IMR-90 (cell line): ENCODE measurements at regions not wholly inside any gene's neighbourhood (a gene's known extent, or its start where the extent isn't known, plus 50 kb on each side); places are given as distances from the start of the nearest gene placed in this dataset.

Experiments
- ATAC-seq: fragments of 200-7000 bp; cut with Tn5 transposase; 2 replicates; pipeline ENCODE4 v1.9.1; 2020; ENCODE audit warnings: low read depth, mild to moderate bottlenecking, moderate library complexity
- BruUV-seq: library from RNA; stranded (reverse); fragments of 400-500 nt; replicated peaks from 2 replicates; lab custom pipeline; 2021; lab: Mats Ljungman, UMichigan
- CTCF ChIA-PET: fragments of 300-600 bp; formaldehyde crosslinking; extraction: SDS; loops from one replicate; lab custom pipeline; 2021; ENCODE audit warnings: antibody characterized with exemption; lab: Yijun Ruan, JAX
- POLR2A ChIA-PET: fragments of 300-600 bp; sonication (Branson Sonifier 250); formaldehyde crosslinking; loops from one replicate; lab custom pipeline; 2022; ENCODE audit warnings: antibody characterized with exemption; ENCODE audit not compliant: unreplicated experiment; lab: Charles Lee
- DNase-seq: peaks from one replicate; pipeline ENCODE4 v3.0.0; 2013
- H2AFZ ChIP-seq: replicated peaks from 2 replicates; pipeline ENCODE3; 2013; ENCODE audit warnings: low read length, mild to moderate bottlenecking; ENCODE audit not compliant: poor library complexity
- H2AK5ac ChIP-seq: 2 replicates; pipeline ENCODE4 v1.6.1; 2013; ENCODE audit warnings: low read depth, low read length, inconsistent platforms
- H2AK9ac ChIP-seq: replicated peaks from 2 replicates; pipeline ENCODE3; 2013; ENCODE audit warnings: mild to moderate bottlenecking, low read depth, low read length, moderate library complexity; ENCODE audit not compliant: poor library complexity
- H2BK120ac ChIP-seq: 2 replicates; pipeline ENCODE4 v1.6.1; 2013; ENCODE audit warnings: low read depth, low read length, inconsistent platforms
- H2BK15ac ChIP-seq: 3 replicates; pipeline ENCODE4 v1.6.1; 2013; ENCODE audit warnings: low read depth, low read length, inconsistent platforms
- H2BK20ac ChIP-seq: 2 replicates; pipeline ENCODE4 v1.6.1; 2013; ENCODE audit warnings: low read depth, mild to moderate bottlenecking, inconsistent platforms, low read length, moderate library complexity
- H2BK5ac ChIP-seq: 2 replicates; pipeline ENCODE4 v1.6.1; 2013; ENCODE audit warnings: mild to moderate bottlenecking, low read depth, low read length, inconsistent platforms; ENCODE audit not compliant: poor library complexity, severe bottlenecking
- H3K14ac ChIP-seq: replicated peaks from 2 replicates; pipeline ENCODE4 v1.6.1; 2013; ENCODE audit warnings: low read depth, low read length, inconsistent platforms
- H3K18ac ChIP-seq: 2 replicates; pipeline ENCODE4 v1.6.1; 2013; ENCODE audit warnings: low read depth, low read length, control low read depth
- H3K23ac ChIP-seq: 2 replicates; pipeline ENCODE4 v1.6.1; 2013; ENCODE audit warnings: low read depth, low read length, inconsistent platforms
- H3K27ac ChIP-seq: 2 replicates; pipeline ENCODE4 v1.5.1; 2013; ENCODE audit warnings: mild to moderate bottlenecking, control low read depth, low read length; ENCODE audit not compliant: insufficient read depth
- H3K27me3 ChIP-seq: 2 replicates; pipeline ENCODE4 v1.6.1; 2013; ENCODE audit warnings: low read length; ENCODE audit not compliant: control insufficient read depth, insufficient read depth
- H3K36me3 ChIP-seq: 2 replicates; pipeline ENCODE4 v1.6.1; 2013; ENCODE audit warnings: low read length, mixed read lengths; ENCODE audit not compliant: control insufficient read depth, insufficient read depth
- H3K4ac ChIP-seq: 2 replicates; pipeline ENCODE4 v1.6.1; 2013; ENCODE audit warnings: low read depth, low read length, inconsistent platforms
- H3K4me1 ChIP-seq: 2 replicates; pipeline ENCODE4 v1.6.1; 2013; ENCODE audit warnings: low read length, mixed read lengths; ENCODE audit not compliant: control insufficient read depth, insufficient read depth
- H3K4me2 ChIP-seq: 2 replicates; pipeline ENCODE4 v1.6.1; 2013; ENCODE audit warnings: low read depth, mild to moderate bottlenecking, control low read depth, low read length, moderate library complexity
- H3K4me3 ChIP-seq: 2 replicates; pipeline ENCODE4 v1.5.1; 2013; ENCODE audit warnings: low read depth, mild to moderate bottlenecking, control low read depth, low read length, moderate library complexity; ENCODE audit not compliant: insufficient read depth
- H3K56ac ChIP-seq: 2 replicates; pipeline ENCODE4 v1.6.1; 2013; ENCODE audit warnings: low read length, inconsistent platforms; ENCODE audit not compliant: insufficient read depth; ENCODE audit errors: extremely low read depth
- H3K79me1 ChIP-seq, 2 experiments: 2 replicates each; pipeline ENCODE4 v1.6.1; 2013; ENCODE audit warnings: low read length in 2 of 2, inconsistent platforms in 1 of 2, low read depth in 1 of 2
- H3K9ac ChIP-seq: 2 replicates; pipeline ENCODE4 v1.6.1; 2013; ENCODE audit warnings: low read depth, low read length, control low read depth
- H3K9me1 ChIP-seq: 2 replicates; pipeline ENCODE4 v1.6.1; 2013; ENCODE audit warnings: low read length, inconsistent platforms; ENCODE audit not compliant: insufficient read depth
- H3K9me3 ChIP-seq: 2 replicates; pipeline ENCODE4 v1.6.1; 2013; ENCODE audit warnings: low read length; ENCODE audit not compliant: control insufficient read depth, insufficient read depth
- H4K20me1 ChIP-seq: 2 replicates; pipeline ENCODE4 v1.6.1; 2013; ENCODE audit warnings: low read length, inconsistent platforms; ENCODE audit not compliant: insufficient read depth
- H4K5ac ChIP-seq: 2 replicates; pipeline ENCODE4 v1.6.1; 2013; ENCODE audit warnings: mild to moderate bottlenecking, low read depth, low read length, control low read depth
- H4K8ac ChIP-seq, 2 experiments: 2 replicates each; pipeline ENCODE4 v1.6.1; 2013; ENCODE audit warnings: low read depth in 2 of 2, low read length in 2 of 2, control low read depth in 1 of 2, inconsistent platforms in 1 of 2
- H4K91ac ChIP-seq: 2 replicates; pipeline ENCODE4 v1.6.1; 2013; ENCODE audit warnings: low read depth, low read length, inconsistent platforms; ENCODE audit not compliant: insufficient read depth
- CEBPB ChIP-seq: IDR thresholded peaks from 2 replicates; pipeline ENCODE4 v1.6.1; 2012; ENCODE audit warnings: low read depth, low read length, improper control_type of control experiment
- WGBS, 2 experiments: methylation state at CpG; one replicate each; pipeline versions ENCODE4 v1.1.5 to v1.1.7; 2013; ENCODE audit warnings: missing lambda C conversion rate in 2 of 2; ENCODE audit not compliant: insufficient read length in 1 of 2; ENCODE audit errors: extremely low coverage in 2 of 2; 5-methylcytosine and 5-hydroxymethylcytosine counted together
- dilution Hi-C: fragments of 300-500 bp; cut with HindIII; formaldehyde crosslinking; loops from one replicate; pipeline ENCODE4 v1.14.3; 2018; ENCODE audit warnings: low sequenced_read_pairs; ENCODE audit not compliant: unreplicated experiment
- in situ Hi-C: fragments of 300-500 bp; cut with MboI; formaldehyde crosslinking; loops from 3 replicates; pipeline ENCODE4 v1.14.3; 2019; ENCODE audit warnings: low sequenced_read_pairs, inconsistent platforms, mixed read lengths
- intact Hi-C: fragments of 100-400 bp; cut with micrococcal nuclease; formaldehyde crosslinking; loops from 2 replicates; pipeline ENCODE4 v1.10.0; 2022

DNA sequence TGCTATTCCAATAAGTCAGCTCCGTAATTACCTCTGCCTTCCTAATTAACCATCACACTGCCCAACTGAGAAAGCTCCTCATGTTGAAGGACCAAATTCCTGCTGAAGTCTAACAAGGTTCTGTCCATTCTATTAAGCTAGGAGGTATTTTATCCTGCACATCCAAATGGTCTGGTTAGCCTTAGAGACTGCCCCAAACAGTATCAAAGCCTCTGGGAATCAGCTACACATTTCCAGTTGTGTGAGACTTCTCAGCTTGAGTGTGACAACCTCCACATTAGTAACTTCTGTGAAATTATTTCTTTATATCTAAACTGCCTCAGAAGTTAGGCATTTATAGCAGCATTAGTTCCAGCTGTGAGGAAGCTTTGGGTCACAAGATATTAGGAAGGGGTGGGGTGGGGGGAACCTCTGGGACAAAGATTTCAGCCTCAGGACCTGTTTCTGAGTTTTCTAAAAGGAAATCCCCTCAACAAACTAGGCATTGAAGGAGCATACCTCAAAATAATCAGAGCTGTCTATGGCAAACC is 150.5 kb upstream of the DUSP10 start:
- ChIA-PET CTCF (interaction anchor here (0.5 to 1.5 kb wide), 2 partner anchors 151 to 320 kb away, joined by 3 to 5 read pairs; partner anchors contain the start of gene DUSP10), POLR2A (no interaction called here)
- Histone ChIP-seq H3K9me3 (no peaks in the 10 kb centered on the region), H2AK9ac (no peak overlapping the region), H4K8ac (peak overlapping the region in 1 of 2 experiments; percentile 20; a peak in 1 of 4 replicates), H3K36me3 (no peaks in the 10 kb centered on the region), H3K27ac (no peak overlapping the region), H3K23ac (no peak overlapping the region), H4K91ac (no peak overlapping the region), H3K18ac (peak overlapping the region; percentile 55; the same call in 1 of the 2 replicates), H3K27me3 (no peaks in the 10 kb centered on the region), H3K9ac (no peak overlapping the region), H3K4me3 (no peak overlapping the region), H3K79me1 (no peaks in the 10 kb centered on the region), H3K14ac (no peak overlapping the region), H3K56ac (no peak overlapping the region), H4K5ac (no peak overlapping the region; the same call in 1 of the 2 replicates), H3K4me1 (peaks cover under 1% of the 10 kb centered on the region; the same call in 1 of the 2 replicates), H2BK5ac (no peak overlapping the region), H3K9me1 (peaks cover 2% of the 10 kb centered on the region; the same call in 1 of the 2 replicates), H2BK120ac (0 out of 2 replicates have a peak overlapping the region, but pooled peaks have one; percentile 12), H2BK15ac (0 out of 3 replicates have a peak overlapping the region, but pooled peaks have one; percentile 52), H3K4me2 (no peak overlapping the region), H2AK5ac (no peak overlapping the region), H2AFZ (no peak overlapping the region), H4K20me1 (no peaks in the 10 kb centered on the region), H3K4ac (no peak overlapping the region; the same call in 1 of the 2 replicates), H2BK20ac (peak overlapping the region; percentile 31; the same call in 1 of the 2 replicates)
- no CpG with 5 or more reads among the region's 1 CpG for WGBS, 2 experiments
- DNase-seq (no peak), ATAC-seq (no peak)
- in situ Hi-C loops, result no loop called here
- intact Hi-C loops, result no loop called here
- no TSS peak for BruUV-seq
- dilution Hi-C loops, result no loop called here
- no peak for TF ChIP-seq CEBPB
